ENCODE measurements at regions not wholly inside any gene's neighbourhood (a gene's known extent, or its start where the extent isn't known, plus 50 kb on each side); places are given as distances from the start of the nearest gene placed in this dataset.

GRCh38 chr3:94310341-94311135 lies 247.7 kb downstream of the NSUN3 start:
- intact Hi-C loops (cut with micrococcal nuclease) = no loop called here
- no peak overlapping the region for H3K4me3 Mint-ChIP-seq
- no peaks in the 10 kb centered on the region for H3K9me3 Mint-ChIP-seq
- H3K27ac Mint-ChIP-seq = no peak overlapping the region
- no peaks in the 10 kb centered on the region for H3K4me1 Mint-ChIP-seq (ENCODE audit: low read depth)
- no peaks in the 10 kb centered on the region for H3K27me3 Mint-ChIP-seq (ENCODE audit: insufficient read depth)
- no peaks in the 10 kb centered on the region for H3K36me3 Mint-ChIP-seq (ENCODE audit: low read depth)
- no peak for DNase-seq (ENCODE audit: low spot score)

GRCh38 chr3:94311651-94312050 lies 248.8 kb downstream of the NSUN3 start:
- no peak overlapping the region for H3K4me3 Mint-ChIP-seq
- intact Hi-C loops (cut with micrococcal nuclease) = no loop called here
- DNase-seq (ENCODE audit: low spot score) = no peak
- no peaks in the 10 kb centered on the region for H3K36me3 Mint-ChIP-seq (ENCODE audit: low read depth)
- no peaks in the 10 kb centered on the region for H3K27me3 Mint-ChIP-seq (ENCODE audit: insufficient read depth)
- H3K9me3 Mint-ChIP-seq = no peaks in the 10 kb centered on the region
- no peak overlapping the region for H3K27ac Mint-ChIP-seq
- H3K4me1 Mint-ChIP-seq (ENCODE audit: low read depth) = no peaks in the 10 kb centered on the region

GRCh38 chr3:94314218-94314883 lies 251.5 kb downstream of the NSUN3 start:
- Mint-ChIP-seq H3K4me1 (ENCODE audit: low read depth) (no peaks in the 10 kb centered on the region), H3K9me3 (no peaks in the 10 kb centered on the region), H3K36me3 (ENCODE audit: low read depth) (no peaks in the 10 kb centered on the region), H3K27me3 (ENCODE audit: insufficient read depth) (no peaks in the 10 kb centered on the region), H3K4me3 (no peak overlapping the region), H3K27ac (no peak overlapping the region)
- DNase-seq (ENCODE audit: low spot score) = no peak
- intact Hi-C loops (cut with micrococcal nuclease) = no loop called here

- intact Hi-C loops (cut with micrococcal nuclease) = no loop called here
- Mint-ChIP-seq H3K4me1 (ENCODE audit: low read depth) (no peaks in the 10 kb centered on the region), H3K36me3 (ENCODE audit: low read depth) (no peaks in the 10 kb centered on the region), H3K27me3 (ENCODE audit: insufficient read depth) (no peaks in the 10 kb centered on the region), H3K27ac (no peak overlapping the region), H3K9me3 (peaks cover 3% of the 10 kb centered on the region), H3K4me3 (no peak overlapping the region)
- no peak for DNase-seq (ENCODE audit: low spot score)
Observed at GRCh38 chr3:94317017-94317416, 254.2 kb downstream of the NSUN3 start.

- H3K27me3 Mint-ChIP-seq (ENCODE audit: insufficient read depth) = no peaks in the 10 kb centered on the region
- peaks cover 11% of the 10 kb centered on the region for H3K9me3 Mint-ChIP-seq
- intact Hi-C loops (cut with micrococcal nuclease) = no loop called here
- H3K36me3 Mint-ChIP-seq (ENCODE audit: low read depth) = no peaks in the 10 kb centered on the region
- DNase-seq (ENCODE audit: low spot score) = no peak
- H3K27ac Mint-ChIP-seq = no peak overlapping the region
- no peak overlapping the region for H3K4me3 Mint-ChIP-seq
- no peaks in the 10 kb centered on the region for H3K4me1 Mint-ChIP-seq (ENCODE audit: low read depth)
Observed at GRCh38 chr3:94323596-94323995, 260.7 kb downstream of the NSUN3 start.

GRCh38 chr3:94331831-94332230 lies 269.0 kb downstream of the NSUN3 start:
- intact Hi-C loops (cut with micrococcal nuclease) = no loop called here
- Mint-ChIP-seq H3K27ac (no peak overlapping the region), H3K4me3 (no peak overlapping the region), H3K4me1 (ENCODE audit: low read depth) (no peaks in the 10 kb centered on the region), H3K36me3 (ENCODE audit: low read depth) (no peaks in the 10 kb centered on the region), H3K9me3 (peaks cover 4% of the 10 kb centered on the region), H3K27me3 (ENCODE audit: insufficient read depth) (no peaks in the 10 kb centered on the region)
- no peak for DNase-seq (ENCODE audit: low spot score)

- no peak overlapping the region for H3K4me3 Mint-ChIP-seq
- no peaks in the 10 kb centered on the region for H3K36me3 Mint-ChIP-seq (ENCODE audit: low read depth)
- H3K9me3 Mint-ChIP-seq = no peaks in the 10 kb centered on the region
- DNase-seq (ENCODE audit: low spot score) = no peak
- H3K27ac Mint-ChIP-seq = no peak overlapping the region
- no peaks in the 10 kb centered on the region for H3K4me1 Mint-ChIP-seq (ENCODE audit: low read depth)
- no peaks in the 10 kb centered on the region for H3K27me3 Mint-ChIP-seq (ENCODE audit: insufficient read depth)
- intact Hi-C loops (cut with micrococcal nuclease) = no loop called here
Observed at GRCh38 chr3:94336046-94336753, 273.3 kb downstream of the NSUN3 start.

GRCh38 chr3:94345101-94345500 lies 282.2 kb downstream of the NSUN3 start:
- DNase-seq (ENCODE audit: low spot score) = no peak
- Mint-ChIP-seq H3K4me3 (no peak overlapping the region), H3K9me3 (peaks cover 3% of the 10 kb centered on the region), H3K4me1 (ENCODE audit: low read depth) (no peaks in the 10 kb centered on the region), H3K36me3 (ENCODE audit: low read depth) (no peaks in the 10 kb centered on the region), H3K27ac (no peak overlapping the region), H3K27me3 (ENCODE audit: insufficient read depth) (no peaks in the 10 kb centered on the region)
- intact Hi-C loops (cut with micrococcal nuclease) = no loop called here

- Mint-ChIP-seq H3K36me3 (ENCODE audit: low read depth) (no peaks in the 10 kb centered on the region), H3K27me3 (ENCODE audit: insufficient read depth) (no peaks in the 10 kb centered on the region), H3K9me3 (peaks cover 3% of the 10 kb centered on the region), H3K4me3 (no peak overlapping the region), H3K27ac (no peak overlapping the region), H3K4me1 (ENCODE audit: low read depth) (no peaks in the 10 kb centered on the region)
- intact Hi-C loops (cut with micrococcal nuclease) = no loop called here
- no peak for DNase-seq (ENCODE audit: low spot score)
Observed at GRCh38 chr3:94349310-94349878, 286.5 kb downstream of the NSUN3 start.

GRCh38 chr3:94356581-94356980 lies 293.7 kb downstream of the NSUN3 start:
- H3K4me3 Mint-ChIP-seq = no peak overlapping the region
- no peaks in the 10 kb centered on the region for H3K4me1 Mint-ChIP-seq (ENCODE audit: low read depth)
- H3K36me3 Mint-ChIP-seq (ENCODE audit: low read depth) = no peaks in the 10 kb centered on the region
- no peaks in the 10 kb centered on the region for H3K9me3 Mint-ChIP-seq
- no peak overlapping the region for H3K27ac Mint-ChIP-seq
- intact Hi-C loops (cut with micrococcal nuclease) = no loop called here
- peaks cover 2% of the 10 kb centered on the region for H3K27me3 Mint-ChIP-seq (ENCODE audit: insufficient read depth)
- no peak for DNase-seq (ENCODE audit: low spot score)

- Mint-ChIP-seq H3K4me1 (ENCODE audit: low read depth) (no peaks in the 10 kb centered on the region), H3K27ac (no peak overlapping the region), H3K4me3 (no peak overlapping the region), H3K9me3 (no peaks in the 10 kb centered on the region), H3K27me3 (ENCODE audit: insufficient read depth) (peaks cover 2% of the 10 kb centered on the region), H3K36me3 (ENCODE audit: low read depth) (no peaks in the 10 kb centered on the region)
- DNase-seq (ENCODE audit: low spot score) = no peak
- intact Hi-C loops (cut with micrococcal nuclease) = no loop called here
Observed at GRCh38 chr3:94359996-94360395, 297.1 kb downstream of the NSUN3 start.

GRCh38 chr3:94360987-94361386 lies 298.1 kb downstream of the NSUN3 start:
- Mint-ChIP-seq H3K4me1 (ENCODE audit: low read depth) (no peaks in the 10 kb centered on the region), H3K27ac (no peak overlapping the region), H3K36me3 (ENCODE audit: low read depth) (no peaks in the 10 kb centered on the region), H3K4me3 (no peak overlapping the region), H3K9me3 (peaks cover 3% of the 10 kb centered on the region), H3K27me3 (ENCODE audit: insufficient read depth) (no peaks in the 10 kb centered on the region)
- intact Hi-C loops (cut with micrococcal nuclease) = no loop called here
- no peak for DNase-seq (ENCODE audit: low spot score)

GRCh38 chr3:94362393-94362792 lies 299.5 kb downstream of the NSUN3 start:
- Mint-ChIP-seq H3K4me3 (no peak overlapping the region), H3K4me1 (ENCODE audit: low read depth) (no peaks in the 10 kb centered on the region), H3K27me3 (ENCODE audit: insufficient read depth) (no peaks in the 10 kb centered on the region), H3K27ac (no peak overlapping the region), H3K36me3 (ENCODE audit: low read depth) (no peaks in the 10 kb centered on the region), H3K9me3 (peaks cover 4% of the 10 kb centered on the region)
- intact Hi-C loops (cut with micrococcal nuclease) = no loop called here
- DNase-seq (ENCODE audit: low spot score) = no peak

Data from activated T-helper 1 cell treated with anti-CD3 and anti-CD28 coated beads, Interleukin-12 subunit alpha, Interleukin-12 subunit beta, Interleukin-2, Interleukin-4 antibody, amounts not matched to agents 30 ng/mL and 10 ng/mL and 1 ng/mL, durations not matched to agents 14 hours and 24 hours and 36 hours (primary cell).